OCI-LY1 (cell line): ENCODE measurements at regions not wholly inside any gene's neighbourhood (a gene's known extent, or its start where the extent isn't known, plus 50 kb on each side); places are given as distances from the start of the nearest gene placed in this dataset.

ENCODE experiments used
- CTCF ChIP-seq: fragments of 200-600 bp; sonication (generic), shearing (Covaris generic); IDR thresholded peaks from 2 replicates; pipeline ENCODE4 v1.5.1; 2017; ENCODE audit warnings: mild to moderate bottlenecking, antibody characterized with exemption, low read length, moderate library complexity, mixed read lengths
- EZH2 ChIP-seq: fragments of 200-600 bp; sonication (generic), shearing (Covaris generic); IDR thresholded peaks from 2 replicates; pipeline ENCODE4 v1.8.0; 2017; ENCODE audit warnings: borderline replicate concordance, mixed run types, mild to moderate bottlenecking, antibody characterized with exemption, low read length, moderate library complexity, mixed read lengths

GRCh38 chr15:26298010-26298658, 435.0 kb upstream of the ATP10A start:
- TF ChIP-seq CTCF = no peak
- TF ChIP-seq EZH2 = no peak
